Neuronal stem cell (in vitro differentiated cells): ENCODE measurements at regions not wholly inside any gene's neighbourhood (a gene's known extent, or its start where the extent isn't known, plus 50 kb on each side); places are given as distances from the start of the nearest gene placed in this dataset.

Experiments
- DNase-seq: peaks from one replicate; pipeline ENCODE4 v3.0.0-alpha.2; 2013; ENCODE audit warnings: low spot score
- H2AFZ ChIP-seq: one replicate; pipeline ENCODE4 v1.6.1; 2013; ENCODE audit warnings: mild to moderate bottlenecking, low read length, inconsistent platforms
- H2AK5ac ChIP-seq: 2 replicates; pipeline ENCODE4 v1.6.1; 2013; ENCODE audit warnings: low read depth, mild to moderate bottlenecking, inconsistent platforms, low read length, moderate library complexity, mixed read lengths
- H2BK120ac ChIP-seq: 2 replicates; pipeline ENCODE4 v1.6.1; 2013; ENCODE audit warnings: low read depth, mild to moderate bottlenecking, inconsistent platforms, low read length, moderate library complexity, mixed read lengths
- H2BK12ac ChIP-seq: one replicate; pipeline ENCODE4 v1.6.1; 2013; ENCODE audit warnings: low read length, inconsistent platforms
- H2BK15ac ChIP-seq: 2 replicates; pipeline ENCODE4 v1.6.1; 2013; ENCODE audit warnings: mild to moderate bottlenecking, low read length, inconsistent platforms, mixed read lengths
- H2BK5ac ChIP-seq: one replicate; pipeline ENCODE4 v1.6.1; 2013; ENCODE audit warnings: inconsistent platforms, mild to moderate bottlenecking, low read length, moderate library complexity
- H3K14ac ChIP-seq: one replicate; pipeline ENCODE4 v1.6.1; 2013; ENCODE audit warnings: low read length, inconsistent platforms
- H3K18ac ChIP-seq: 2 replicates; pipeline ENCODE4 v1.6.1; 2013; ENCODE audit warnings: low read length, inconsistent platforms
- H3K23ac ChIP-seq: 2 replicates; pipeline ENCODE4 v1.6.1; 2013; ENCODE audit warnings: low read depth, mild to moderate bottlenecking, mixed read lengths, low read length, inconsistent platforms; ENCODE audit not compliant: poor library complexity
- H3K27ac ChIP-seq: replicated peaks from 3 replicates; pipeline ENCODE4 v1.5.1; 2013; ENCODE audit warnings: low read length, inconsistent platforms
- H3K27me3 ChIP-seq, 3 experiments: 2 replicates each; pipeline ENCODE4 v1.6.1; 2013; ENCODE audit warnings: low read length in 3 of 3, mild to moderate bottlenecking in 2 of 3, inconsistent platforms in 1 of 3, low read depth in 1 of 3, mixed read lengths in 1 of 3, moderate library complexity in 1 of 3; ENCODE audit not compliant: control insufficient read depth in 3 of 3, insufficient read depth in 3 of 3
- H3K36me3 ChIP-seq, 2 donors: replicated peaks in 1 of 2; 2 replicates each; pipeline ENCODE4 v1.6.1; 2013; ENCODE audit warnings: low read length in 2 of 2; ENCODE audit not compliant: control insufficient read depth in 2 of 2, insufficient read depth in 2 of 2
- H3K4ac ChIP-seq: 2 replicates; pipeline ENCODE4 v1.6.1; 2013; ENCODE audit warnings: inconsistent platforms, mild to moderate bottlenecking, low read length, moderate library complexity
- H3K4me1 ChIP-seq, 2 donors: 1 replicate in 1 of 2; 2 replicates in 1 of 2; pipeline ENCODE4 v1.6.1; 2013; ENCODE audit warnings: low read length in 2 of 2, low read depth in 1 of 2; ENCODE audit not compliant: control insufficient read depth in 2 of 2, insufficient read depth in 1 of 2
- H3K4me2 ChIP-seq: one replicate; pipeline ENCODE4 v1.6.1; 2013; ENCODE audit warnings: mild to moderate bottlenecking, low read length, inconsistent platforms; ENCODE audit not compliant: insufficient read depth, poor library complexity, severe bottlenecking
- H3K4me3 ChIP-seq, 2 donors: 2 replicates each; pipeline ENCODE4 v1.5.1; 2013; ENCODE audit warnings: low read length in 2 of 2, mild to moderate bottlenecking in 2 of 2, inconsistent platforms in 1 of 2, moderate library complexity in 1 of 2
- H3K79me1 ChIP-seq: one replicate; pipeline ENCODE4 v1.6.1; 2013; ENCODE audit warnings: low read depth, mild to moderate bottlenecking, inconsistent platforms, low read length, moderate library complexity
- H3K9ac ChIP-seq: one replicate; pipeline ENCODE4 v1.6.1; 2013; ENCODE audit warnings: mild to moderate bottlenecking, low read depth, low read length, inconsistent platforms; ENCODE audit not compliant: poor library complexity
- H3K9me3 ChIP-seq, 2 donors: replicated peaks in 1 of 2; 2 replicates each; pipeline versions ENCODE3 to v1.6.1; 2013; ENCODE audit warnings: low read length in 2 of 2, mild to moderate bottlenecking in 2 of 2, inconsistent platforms in 1 of 2, low read depth in 1 of 2, mixed read lengths in 1 of 2, moderate library complexity in 1 of 2; ENCODE audit not compliant: control insufficient read depth in 2 of 2, insufficient read depth in 1 of 2
- H4K8ac ChIP-seq: one replicate; pipeline ENCODE4 v1.6.1; 2013; ENCODE audit warnings: low read depth, mild to moderate bottlenecking, inconsistent platforms, low read length, moderate library complexity
- H4K91ac ChIP-seq: one replicate; pipeline ENCODE4 v1.6.1; 2013; ENCODE audit warnings: low read length, low read depth, mild to moderate bottlenecking, inconsistent platforms; ENCODE audit not compliant: poor library complexity
- WGBS, 2 donors: extraction: QIAGEN DNeasy Blood & Tissue Kit; methylation state at CpG; one replicate each; pipeline ENCODE4 v1.1.7; 2013; ENCODE audit warnings: missing lambda C conversion rate in 2 of 2, mixed read lengths in 1 of 2; ENCODE audit not compliant: insufficient read length in 2 of 2, insufficient replicate concordance in 1 of 2; ENCODE audit errors: extremely low coverage in 2 of 2; 5-methylcytosine and 5-hydroxymethylcytosine counted together

DNA sequence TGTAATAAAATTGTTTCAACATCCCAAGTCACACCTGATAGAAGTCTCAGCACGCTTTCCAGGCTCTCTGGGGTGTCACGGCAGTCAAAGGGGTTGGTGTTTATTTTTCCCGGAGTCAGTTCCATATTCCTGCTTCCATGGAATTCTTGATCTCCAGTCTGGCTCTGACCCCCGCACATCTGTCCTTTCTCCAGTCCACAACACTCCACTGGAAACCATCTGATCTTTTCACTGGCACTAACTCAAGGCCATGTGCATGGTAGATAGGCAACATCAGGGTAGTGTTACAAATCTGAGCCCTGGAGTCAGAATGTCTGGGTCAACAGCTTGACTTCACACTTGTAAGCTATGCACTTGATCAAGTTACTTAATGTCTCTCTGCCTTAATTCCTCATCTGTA lies 176.2 kb downstream of the WDR11 start:
- no peaks in the 10 kb centered on the region for H3K4me1 ChIP-seq
- H2BK15ac ChIP-seq, result no peak overlapping the region
- no peak for DNase-seq
- H3K23ac ChIP-seq, result no peak overlapping the region
- no peak overlapping the region for H3K4me3 ChIP-seq
- H2AFZ ChIP-seq, result no peak overlapping the region
- H3K4ac ChIP-seq, result no peak overlapping the region
- no peak overlapping the region for H4K8ac ChIP-seq
- no peak overlapping the region for H3K18ac ChIP-seq
- no peak overlapping the region for H2BK12ac ChIP-seq
- H3K14ac ChIP-seq, result no peak overlapping the region
- H2BK5ac ChIP-seq, result no peak overlapping the region
- no peak overlapping the region for H2BK120ac ChIP-seq
- no peaks in the 10 kb centered on the region for H3K27me3 ChIP-seq
- H3K27ac ChIP-seq, result no peak overlapping the region
- no peaks in the 10 kb centered on the region for H3K9me3 ChIP-seq
- H3K9ac ChIP-seq, result no peak overlapping the region
- no peaks in the 10 kb centered on the region for H3K79me1 ChIP-seq
- H3K4me2 ChIP-seq, result no peak overlapping the region
- H2AK5ac ChIP-seq, result no peak overlapping the region
- no peak overlapping the region for H4K91ac ChIP-seq
- WGBS, 2 donors, result no CpG with 5 or more reads among the region's 4 CpGs
- H3K36me3 ChIP-seq, result no peaks in the 10 kb centered on the region

DNA sequence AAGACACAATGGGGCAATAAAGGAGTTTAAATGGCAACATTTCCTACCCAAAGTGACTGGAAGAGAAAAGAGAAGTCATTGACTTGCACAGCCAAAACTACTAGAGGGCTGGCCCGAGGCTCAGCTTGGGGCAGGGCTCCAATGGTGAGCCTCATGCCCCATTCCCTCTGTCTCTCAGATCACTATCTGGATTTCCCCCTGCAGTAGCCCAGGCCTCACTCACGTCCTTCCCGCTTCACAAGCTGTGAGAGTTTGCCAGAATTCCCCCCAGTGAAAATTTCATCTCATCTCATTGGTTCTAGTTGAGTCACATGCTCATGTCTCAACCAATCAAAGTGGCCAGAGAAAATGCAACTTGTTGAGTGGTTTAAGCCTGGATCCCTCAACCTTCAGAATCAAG lies 181.3 kb downstream of the WDR11 start:
- Histone ChIP-seq H3K9me3 (no peaks in the 10 kb centered on the region), H3K27ac (no peak overlapping the region), H3K23ac (no peak overlapping the region), H3K18ac (no peak overlapping the region), H2BK120ac (no peak overlapping the region), H3K9ac (no peak overlapping the region), H3K4ac (no peak overlapping the region), H3K36me3 (no peaks in the 10 kb centered on the region), H3K14ac (no peak overlapping the region), H2AK5ac (no peak overlapping the region), H3K27me3 (no peaks in the 10 kb centered on the region), H3K4me3 (no peak overlapping the region), H2AFZ (no peak overlapping the region), H2BK5ac (no peak overlapping the region), H3K4me2 (no peak overlapping the region), H3K79me1 (no peaks in the 10 kb centered on the region), H2BK12ac (no peak overlapping the region), H4K8ac (no peak overlapping the region), H4K91ac (no peak overlapping the region), H3K4me1 (peaks cover 0 to 2% of the 10 kb centered on the region in 2 donors), H2BK15ac (no peak overlapping the region)
- no CpG with 5 or more reads among the region's 3 CpGs for WGBS, 2 donors
- DNase-seq, result no peak

DNA sequence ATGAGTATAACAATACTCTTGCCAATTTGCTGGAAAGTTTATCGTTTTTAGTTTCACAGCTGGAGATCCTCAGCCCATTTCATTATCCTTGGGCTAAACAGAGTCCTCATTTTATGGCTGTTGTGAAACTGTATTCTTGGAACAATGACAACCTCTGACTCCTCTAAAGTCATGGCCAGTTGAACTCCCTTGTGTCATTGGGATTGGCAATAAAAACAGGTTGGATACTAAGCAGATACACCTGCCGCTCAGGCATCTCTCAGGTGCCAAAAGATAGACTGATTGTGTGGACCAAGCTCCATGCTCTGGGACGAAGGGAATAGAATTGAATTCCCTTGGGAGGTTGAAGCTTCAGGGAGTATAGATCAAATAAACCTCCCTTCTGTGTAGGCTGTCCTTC lies 182.2 kb downstream of the WDR11 start:
- Histone ChIP-seq H3K9ac (no peak overlapping the region), H3K4me1 (peaks cover 0 to 2% of the 10 kb centered on the region in 2 donors), H3K4ac (no peak overlapping the region), H3K4me3 (no peak overlapping the region), H2BK120ac (no peak overlapping the region), H3K79me1 (no peaks in the 10 kb centered on the region), H3K9me3 (no peaks in the 10 kb centered on the region), H2BK15ac (no peak overlapping the region), H4K91ac (no peak overlapping the region), H3K27ac (no peak overlapping the region), H3K4me2 (no peak overlapping the region), H3K18ac (no peak overlapping the region), H3K36me3 (no peaks in the 10 kb centered on the region), H4K8ac (no peak overlapping the region), H3K27me3 (no peaks in the 10 kb centered on the region), H3K14ac (no peak overlapping the region), H2AK5ac (no peak overlapping the region), H2BK5ac (no peak overlapping the region), H2AFZ (no peak overlapping the region), H3K23ac (no peak overlapping the region), H2BK12ac (no peak overlapping the region)
- no CpG with 5 or more reads among the region's 3 CpGs for WGBS, 2 donors
- no peak for DNase-seq

DNA sequence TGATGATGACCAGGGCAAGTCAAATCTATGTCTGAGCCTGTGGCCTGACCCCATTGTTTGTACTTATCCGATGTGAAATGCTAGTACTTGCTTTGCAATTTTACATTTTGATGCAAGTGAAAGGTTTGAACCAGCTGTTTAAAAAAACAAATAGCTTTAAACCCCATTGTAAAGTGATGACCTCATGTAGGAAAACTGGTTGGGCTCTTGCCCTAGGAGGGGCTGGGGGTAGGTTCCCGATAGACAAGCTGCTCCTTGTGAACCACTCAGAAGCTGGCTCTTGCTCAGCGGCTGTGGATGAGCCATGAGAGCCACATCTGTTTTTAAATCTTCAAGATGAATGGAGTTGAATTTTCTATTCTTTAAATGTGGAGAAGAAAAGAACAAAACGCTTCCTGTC lies 185.3 kb downstream of the WDR11 start:
- Histone ChIP-seq H3K9me3 (no peaks in the 10 kb centered on the region), H2AK5ac (no peak overlapping the region), H3K4me3 (no peak overlapping the region), H3K79me1 (no peaks in the 10 kb centered on the region), H3K4ac (no peak overlapping the region), H2BK5ac (no peak overlapping the region), H4K8ac (no peak overlapping the region), H3K36me3 (no peaks in the 10 kb centered on the region), H3K27me3 (no peaks in the 10 kb centered on the region), H3K23ac (no peak overlapping the region), H3K27ac (no peak overlapping the region), H3K4me1 (peaks cover 0 to 2% of the 10 kb centered on the region in 2 donors), H3K4me2 (no peak overlapping the region), H2BK15ac (no peak overlapping the region), H3K18ac (no peak overlapping the region), H2AFZ (no peak overlapping the region), H4K91ac (no peak overlapping the region), H2BK120ac (no peak overlapping the region), H3K14ac (no peak overlapping the region), H3K9ac (no peak overlapping the region), H2BK12ac (no peak overlapping the region)
- no peak for DNase-seq
- WGBS, 2 donors, result no CpG with 5 or more reads among the region's 4 CpGs
